HG03095 (cell line): ENCODE measurements at regions not wholly inside any gene's neighbourhood (a gene's known extent, or its start where the extent isn't known, plus 50 kb on each side); places are given as distances from the start of the nearest gene placed in this dataset.

ENCODE experiments used
- ATAC-seq: cut with Tn5 transposase; IDR thresholded peaks from one replicate; pipeline ENCODE4 v1.9.1; 2021; ENCODE audit warnings: moderate library complexity; ENCODE audit not compliant: unreplicated experiment

DNA sequence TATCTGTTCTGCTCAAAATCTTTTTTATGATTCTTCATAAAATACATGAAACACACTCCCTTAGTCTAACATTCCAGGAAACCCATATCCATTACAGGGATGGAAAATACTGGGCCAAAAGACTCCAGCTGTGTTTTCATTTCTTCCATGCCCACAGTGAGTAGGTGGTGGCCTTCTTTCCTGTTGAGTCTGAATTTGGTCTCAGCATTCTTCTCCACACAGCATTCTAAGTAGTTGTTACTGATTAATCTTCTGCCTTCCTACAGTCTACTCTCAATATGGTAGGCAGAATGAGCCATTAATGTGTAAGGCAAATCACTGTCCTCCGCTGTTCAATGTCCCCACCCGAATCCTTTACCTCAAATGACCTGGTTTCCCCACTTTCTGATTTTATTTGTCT, 370.6 kb upstream of the RPS6KA3 start:
- no peak for ATAC-seq

- no peak for ATAC-seq
Measured at GRCh38 chrX:20633451-20633850, 366.7 kb upstream of the RPS6KA3 start.

DNA sequence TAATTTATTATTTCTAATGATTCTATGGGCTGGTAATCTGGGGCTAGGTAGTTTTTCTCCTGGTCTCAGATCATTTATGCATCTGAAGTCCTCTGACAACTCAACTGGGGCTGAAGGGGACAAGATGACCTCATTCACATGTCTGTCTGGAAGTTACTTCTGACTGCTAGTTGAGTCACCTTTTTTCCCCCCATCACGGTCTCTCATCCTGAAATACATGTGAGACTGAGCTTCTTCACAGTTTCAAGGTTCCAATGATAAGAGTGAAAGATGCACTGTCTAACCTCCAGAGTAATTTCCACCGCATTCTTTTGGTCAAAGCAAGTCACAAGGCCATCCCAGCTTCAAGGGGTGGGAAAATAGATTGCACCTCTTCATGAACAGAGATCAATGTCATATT, 356.7 kb upstream of the RPS6KA3 start:
- no peak for ATAC-seq

DNA sequence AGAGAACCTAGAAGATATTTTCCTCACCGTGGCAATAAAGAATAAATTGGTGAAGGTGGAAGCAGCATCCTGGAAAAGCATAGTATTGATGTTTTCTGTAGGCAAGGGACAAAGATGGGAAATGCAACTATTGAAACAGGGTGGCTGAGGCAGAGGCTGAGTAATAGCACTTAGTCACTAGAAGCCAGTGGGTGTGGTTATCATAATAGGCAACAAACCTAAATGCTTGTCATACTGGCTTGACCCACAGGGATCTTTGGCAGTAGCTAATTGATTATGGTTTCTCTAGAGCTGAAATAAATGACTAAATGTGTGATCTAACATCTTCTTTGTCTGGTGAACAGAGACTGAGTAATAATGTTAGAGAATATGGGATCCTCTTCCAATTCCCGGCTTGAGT, 353.6 kb upstream of the RPS6KA3 start:
- ATAC-seq: no peak

- no peak for ATAC-seq
Measured at GRCh38 chrX:20609916-20610415, 343.3 kb upstream of the RPS6KA3 start.

DNA sequence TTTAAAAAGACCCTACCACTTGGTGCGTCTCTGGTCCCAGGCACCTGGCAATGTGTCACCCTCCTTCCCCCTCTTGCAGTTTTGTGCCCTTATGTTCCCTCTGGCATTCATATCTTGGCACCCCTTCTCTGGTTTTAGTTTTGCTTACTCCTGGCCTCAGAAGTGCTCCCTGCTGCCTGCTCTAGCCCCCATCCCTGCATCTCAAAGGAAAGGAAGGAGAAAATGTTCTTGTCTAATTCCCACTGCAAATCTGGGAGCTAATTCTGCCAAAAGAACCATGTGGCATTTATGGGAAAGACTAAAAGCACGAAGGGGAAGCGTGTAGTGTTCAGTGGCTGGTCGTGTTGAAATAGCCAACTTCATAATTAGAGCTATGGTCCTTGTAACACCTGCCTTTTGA, 340.1 kb upstream of the RPS6KA3 start:
- no peak for ATAC-seq

- no peak for ATAC-seq
Measured at GRCh38 chrX:20596856-20597255, 330.1 kb upstream of the RPS6KA3 start.

DNA sequence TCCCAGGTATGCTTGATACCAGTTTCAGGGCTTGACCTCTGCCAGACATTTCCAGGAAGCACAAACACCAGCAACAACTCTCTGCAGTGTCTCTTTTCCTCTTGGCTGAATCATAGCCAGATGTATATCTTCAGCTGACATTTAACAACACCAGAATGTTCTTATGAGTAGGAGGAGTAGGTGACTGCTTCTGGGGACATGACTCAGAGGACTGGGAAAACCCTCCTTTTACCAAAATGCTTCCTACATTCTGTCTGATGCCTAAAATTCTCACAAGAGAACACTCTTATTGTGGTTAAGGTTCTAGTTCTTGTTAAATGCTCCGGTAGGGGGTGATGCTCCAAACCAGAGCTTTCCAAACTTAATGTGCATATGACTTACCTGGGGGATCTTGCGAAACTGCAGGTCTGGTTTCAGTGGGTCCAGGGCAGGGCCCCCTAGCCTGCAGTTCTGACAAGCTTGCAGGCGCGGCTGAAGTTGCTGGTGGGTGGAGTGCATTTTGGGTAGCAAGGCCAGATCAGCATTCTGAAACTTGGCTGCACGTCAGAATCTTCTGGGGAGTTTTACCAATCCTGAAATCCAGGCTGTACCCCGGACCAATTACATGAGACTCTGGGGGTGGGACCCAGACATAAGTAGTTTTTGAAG, 329.3 kb upstream of the RPS6KA3 start:
- no peak for ATAC-seq

- no peak for ATAC-seq
Measured at GRCh38 chrX:20594985-20595384, 328.3 kb upstream of the RPS6KA3 start.

DNA sequence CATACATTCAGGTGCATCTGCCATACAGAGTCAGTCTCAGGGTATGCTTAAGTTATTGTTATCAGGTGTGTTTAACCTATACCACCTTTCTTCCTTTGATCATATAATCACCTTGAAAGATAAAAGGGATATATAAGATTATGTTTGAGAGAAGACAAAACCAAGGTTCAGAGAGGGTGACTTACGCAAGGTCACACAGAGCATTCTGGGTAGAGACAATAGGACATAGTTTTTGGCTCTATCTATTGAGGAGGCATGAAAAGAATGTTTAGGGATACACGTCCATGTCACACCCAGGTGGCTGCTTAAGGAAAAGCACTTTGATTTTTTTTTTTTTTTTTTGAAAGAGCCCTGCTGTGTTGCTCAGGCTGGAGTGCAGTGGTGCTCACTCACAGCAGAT, 327.1 kb upstream of the RPS6KA3 start:
- no peak for ATAC-seq

GRCh38 chrX:20593402-20593801, 326.7 kb upstream of the RPS6KA3 start:
- ATAC-seq: no peak

- ATAC-seq: no peak
Measured at GRCh38 chrX:20591246-20591645, 324.5 kb upstream of the RPS6KA3 start.

- no peak for ATAC-seq
Measured at GRCh38 chrX:20585782-20586181, 319.1 kb upstream of the RPS6KA3 start.

- no peak for ATAC-seq
Measured at GRCh38 chrX:20571611-20572010, 304.9 kb upstream of the RPS6KA3 start.

- no peak for ATAC-seq
Measured at GRCh38 chrX:20567108-20567507, 300.4 kb upstream of the RPS6KA3 start.

DNA sequence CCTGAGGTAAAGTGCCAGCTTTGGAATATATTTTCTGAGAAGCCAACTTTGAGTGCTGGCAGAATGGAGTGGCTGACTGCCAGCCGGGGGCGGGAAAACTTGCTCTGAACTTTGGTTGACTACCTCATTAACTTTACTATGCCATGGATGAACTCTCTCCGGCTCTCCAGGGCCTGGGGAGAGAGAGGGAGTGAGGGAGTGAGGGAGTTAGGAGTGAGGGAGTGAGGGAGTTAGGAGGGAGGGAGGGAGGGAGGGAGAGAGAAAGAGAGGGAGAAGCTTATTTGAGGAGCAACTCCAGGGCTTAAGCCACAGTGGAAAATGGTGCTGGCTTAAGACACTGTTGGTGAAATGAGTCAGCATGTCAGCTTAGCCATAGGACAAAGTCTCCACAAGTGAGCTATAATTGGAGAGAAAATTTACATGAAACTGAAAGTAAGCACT, 280.9 kb upstream of the RPS6KA3 start:
- ATAC-seq: no peak

GRCh38 chrX:20545538-20545937, 278.8 kb upstream of the RPS6KA3 start:
- ATAC-seq: no peak

DNA sequence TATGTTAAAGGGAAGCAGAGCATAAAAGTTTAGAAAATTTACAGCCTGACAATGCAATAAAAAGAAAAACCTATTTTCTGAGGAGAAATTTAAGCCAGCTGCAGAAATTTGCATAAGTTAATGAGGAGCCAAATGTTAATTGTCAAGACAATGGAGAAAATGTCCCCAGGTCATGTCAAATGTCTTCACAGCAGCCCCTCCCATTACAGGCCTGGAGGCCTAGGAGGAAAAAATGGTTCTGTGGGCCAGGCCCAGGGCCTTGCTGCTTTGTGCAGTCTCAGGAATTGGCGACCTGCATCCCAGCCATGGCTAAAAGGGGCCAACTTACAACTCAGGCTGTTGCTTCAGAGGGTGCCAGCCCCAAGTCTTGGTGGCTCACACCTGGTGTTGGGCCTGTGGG, 275.4 kb upstream of the RPS6KA3 start:
- no peak for ATAC-seq

GRCh38 chrX:20538974-20539373, 272.3 kb upstream of the RPS6KA3 start:
- ATAC-seq: no peak

DNA sequence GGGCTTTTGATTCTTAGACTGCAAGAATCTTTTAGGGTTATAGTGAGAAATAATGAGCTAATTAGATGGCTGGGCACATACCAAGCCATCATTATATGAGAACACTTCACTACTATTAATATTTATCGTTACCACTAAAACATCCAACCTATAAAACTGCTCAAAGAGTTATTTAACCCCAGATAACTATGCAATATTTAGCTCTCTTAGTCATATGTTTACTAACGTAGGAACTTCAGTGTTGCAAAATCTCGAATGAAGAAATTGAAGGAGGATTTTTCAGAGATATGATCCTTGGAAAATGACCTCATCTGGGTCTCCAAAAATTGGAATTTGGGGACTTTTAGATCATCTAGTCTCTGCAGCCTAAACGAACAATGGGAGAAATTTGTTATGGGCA, 265.0 kb upstream of the RPS6KA3 start:
- ATAC-seq: no peak

DNA sequence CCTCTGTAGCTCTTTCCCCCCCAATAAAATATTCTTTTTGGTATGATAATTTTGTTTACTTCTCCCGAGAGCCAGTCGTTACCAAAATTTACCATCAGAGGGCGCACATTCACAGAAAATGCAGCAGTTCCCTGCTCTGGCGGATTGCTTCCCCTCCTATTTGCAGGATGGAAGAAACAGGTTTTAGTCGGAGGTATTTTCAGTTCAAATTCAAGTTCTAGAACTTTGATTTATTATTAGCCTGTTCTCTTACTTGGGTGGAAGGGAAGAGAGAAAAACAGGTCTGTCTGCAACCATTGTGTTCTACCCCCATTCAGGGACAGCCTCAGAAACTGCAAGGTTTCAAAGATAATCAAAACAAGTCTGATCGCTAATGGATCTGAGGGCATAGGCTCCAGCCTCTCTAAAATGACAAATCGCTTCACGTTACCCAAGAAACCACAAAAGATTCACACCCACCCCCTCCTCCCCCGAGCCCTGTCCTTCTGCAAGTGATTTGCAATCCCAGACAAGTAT, 263.8 kb upstream of the RPS6KA3 start:
- ATAC-seq: peak; percentile 64

GRCh38 chrX:20529711-20530110, 263.0 kb upstream of the RPS6KA3 start:
- ATAC-seq: no peak

DNA sequence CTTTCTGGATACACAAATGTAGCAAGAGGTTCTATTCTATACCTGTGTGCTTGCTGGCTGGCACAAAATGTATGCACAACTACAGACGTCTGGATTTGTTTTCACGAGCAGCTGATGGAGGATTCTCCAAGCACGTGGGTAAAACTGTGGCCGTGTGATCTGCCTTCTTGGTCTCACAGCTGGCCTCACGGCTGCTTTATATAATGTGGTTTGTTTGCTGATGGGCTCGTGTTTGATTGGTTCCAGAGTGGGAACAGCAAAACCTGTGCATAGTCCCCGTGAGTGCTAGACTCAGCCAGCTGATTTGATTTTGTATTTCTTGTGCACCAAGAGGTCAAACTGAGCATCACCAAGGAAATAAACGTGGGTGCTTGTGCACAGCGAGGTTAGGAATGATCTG, 262.6 kb upstream of the RPS6KA3 start:
- no peak for ATAC-seq
